ENCODE measurements at regions not wholly inside any gene's neighbourhood (a gene's known extent, or its start where the extent isn't known, plus 50 kb on each side); places are given as distances from the start of the nearest gene placed in this dataset.

GRCh38 chr3:150033721-150034120 is 63.0 kb upstream of the PFN2 start:
- Histone ChIP-seq H3K9me3 (ENCODE audit: low read depth) (no peaks in the 10 kb centered on the region), H3K27me3 (no peaks in the 10 kb centered on the region), H3K9me2 (replicated peaks; ENCODE audit: insufficient read depth) (no peaks in the 10 kb centered on the region), H4K20me1 (ENCODE audit: insufficient read depth, poor library complexity, severe bottlenecking) (no peaks in the 10 kb centered on the region), H2AFZ (no peak overlapping the region), H3K36me3 (replicated peaks; ENCODE audit: insufficient read depth, low read depth) (no peaks in the 10 kb centered on the region), H3K4me1 (ENCODE audit: insufficient read depth) (no peaks in the 10 kb centered on the region), H3K27ac (no peak overlapping the region), H3K79me2 (no peaks in the 10 kb centered on the region), H3K4me2 (no peak overlapping the region), H3K4me3 (no peak overlapping the region)
- 39% methylated on average over 2 of the region's 2 CpGs for WGBS (ENCODE audit: low lambda C conversion rate, missing lambda C conversion rate)
- TF ChIP-seq EZH2 (IDR thresholded peaks at IDR 0.05; ENCODE audit: borderline replicate concordance) (no peak), CTCF (IDR thresholded peaks at IDR 0.05; ENCODE audit: poor library complexity) (no peak), EZH2phosphoT487 (IDR thresholded peaks at IDR 0.05; ENCODE audit: low read depth, severe bottlenecking, unreplicated experiment) (no peak)
- DNase-seq (ENCODE audit: low spot score) = no peak

- no peak overlapping the region for H3K4me3 ChIP-seq
- TF ChIP-seq EZH2 (IDR thresholded peaks at IDR 0.05; ENCODE audit: borderline replicate concordance) (no peak), EZH2phosphoT487 (IDR thresholded peaks at IDR 0.05; ENCODE audit: low read depth, severe bottlenecking, unreplicated experiment) (no peak), CTCF (IDR thresholded peaks at IDR 0.05; ENCODE audit: poor library complexity) (no peak)
- H4K20me1 ChIP-seq (ENCODE audit: insufficient read depth, poor library complexity, severe bottlenecking) = no peaks in the 10 kb centered on the region
- no peak overlapping the region for H3K27ac ChIP-seq
- no peaks in the 10 kb centered on the region for H3K79me2 ChIP-seq
- no peak for DNase-seq (ENCODE audit: low spot score)
- H3K27me3 ChIP-seq = no peaks in the 10 kb centered on the region
- no peak overlapping the region for H2AFZ ChIP-seq
- H3K4me1 ChIP-seq (ENCODE audit: insufficient read depth) = no peaks in the 10 kb centered on the region
- no peaks in the 10 kb centered on the region for H3K9me2 ChIP-seq (replicated peaks; ENCODE audit: insufficient read depth)
- WGBS (ENCODE audit: low lambda C conversion rate, missing lambda C conversion rate) = 90% methylated on average over 2 of the region's 2 CpGs
- no peaks in the 10 kb centered on the region for H3K9me3 ChIP-seq (ENCODE audit: low read depth)
- H3K4me2 ChIP-seq = no peak overlapping the region
- no peaks in the 10 kb centered on the region for H3K36me3 ChIP-seq (replicated peaks; ENCODE audit: insufficient read depth, low read depth)
Observed at GRCh38 chr3:150030841-150031240, 60.1 kb upstream of the PFN2 start.

- Histone ChIP-seq H3K9me2 (replicated peaks; ENCODE audit: insufficient read depth) (no peaks in the 10 kb centered on the region), H3K36me3 (replicated peaks; ENCODE audit: insufficient read depth, low read depth) (no peaks in the 10 kb centered on the region), H3K4me3 (no peak overlapping the region), H3K79me2 (no peaks in the 10 kb centered on the region), H2AFZ (no peak overlapping the region), H3K27me3 (no peaks in the 10 kb centered on the region), H3K9me3 (ENCODE audit: low read depth) (no peaks in the 10 kb centered on the region), H3K27ac (no peak overlapping the region), H3K4me1 (ENCODE audit: insufficient read depth) (no peaks in the 10 kb centered on the region), H3K4me2 (no peak overlapping the region), H4K20me1 (ENCODE audit: insufficient read depth, poor library complexity, severe bottlenecking) (no peaks in the 10 kb centered on the region)
- no peak for DNase-seq (ENCODE audit: low spot score)
- TF ChIP-seq EZH2 (IDR thresholded peaks at IDR 0.05; ENCODE audit: borderline replicate concordance) (no peak), EZH2phosphoT487 (IDR thresholded peaks at IDR 0.05; ENCODE audit: low read depth, severe bottlenecking, unreplicated experiment) (no peak)
- WGBS (ENCODE audit: low lambda C conversion rate, missing lambda C conversion rate) = 71% methylated on average over 1 of the region's 1 CpG
Observed at GRCh38 chr3:150023239-150023636, 52.5 kb upstream of the PFN2 start.

- DNase-seq (ENCODE audit: low spot score) = peak; percentile 31
- H3K27ac ChIP-seq = peak overlapping the region; percentile 37
- no peak for TF ChIP-seq EZH2phosphoT487 (IDR thresholded peaks at IDR 0.05; ENCODE audit: low read depth, severe bottlenecking, unreplicated experiment)
- TF ChIP-seq EZH2 (IDR thresholded peaks at IDR 0.05; ENCODE audit: borderline replicate concordance) = no peak
- TF ChIP-seq CTCF (IDR thresholded peaks at IDR 0.05; ENCODE audit: poor library complexity) = no peak
Observed at GRCh38 chr3:150022381-150023238, 51.9 kb upstream of the PFN2 start.

More at GRCh38 chr3:150022381-150023238, 51.9 kb upstream of the PFN2 start:
- H4K20me1 ChIP-seq (ENCODE audit: insufficient read depth, poor library complexity, severe bottlenecking) = no peaks in the 10 kb centered on the region
- H3K4me3 ChIP-seq = no peak overlapping the region
- 71% methylated on average over 9 of the region's 9 CpGs for WGBS (ENCODE audit: low lambda C conversion rate, missing lambda C conversion rate)
- no peaks in the 10 kb centered on the region for H3K79me2 ChIP-seq
- no peaks in the 10 kb centered on the region for H3K9me2 ChIP-seq (replicated peaks; ENCODE audit: insufficient read depth)
- no peaks in the 10 kb centered on the region for H3K27me3 ChIP-seq
- no peaks in the 10 kb centered on the region for H3K4me1 ChIP-seq (ENCODE audit: insufficient read depth)
- H2AFZ ChIP-seq = no peak overlapping the region
- H3K36me3 ChIP-seq (replicated peaks; ENCODE audit: insufficient read depth, low read depth) = no peaks in the 10 kb centered on the region
- no peak overlapping the region for H3K4me2 ChIP-seq
- H3K9me3 ChIP-seq (ENCODE audit: low read depth) = no peaks in the 10 kb centered on the region

All from hepatocyte (in vitro differentiated cells).